A673 (cell line): ENCODE measurements at regions not wholly inside any gene's neighbourhood (a gene's known extent, or its start where the extent isn't known, plus 50 kb on each side); places are given as distances from the start of the nearest gene placed in this dataset.

Source experiments
- BruUV-seq: library from RNA; stranded (reverse); fragments of 400-500 nt; replicated peaks from 2 replicates; lab custom pipeline; 2021; lab: Mats Ljungman, UMichigan
- CTCF ChIA-PET: fragments of 300-600 bp; sonication (Branson Sonifier 250); formaldehyde crosslinking; loops from one replicate; lab custom pipeline; 2022; ENCODE audit warnings: antibody characterized with exemption; lab: Charles Lee
- POLR2A ChIA-PET: fragments of 300-600 bp; sonication (Branson Sonifier 250); formaldehyde crosslinking; loops from one replicate; lab custom pipeline; 2022; ENCODE audit warnings: antibody characterized with exemption; ENCODE audit not compliant: low non-redundant PET; lab: Charles Lee
- DNase-seq: peaks from one replicate; pipeline ENCODE4 v3.0.0-alpha.2; 2015; ENCODE audit warnings: low spot score
- H3K27ac ChIP-seq: fragments of 200-600 bp; sonication (generic); 2 replicates; pipeline ENCODE4 v1.5.1; 2016; ENCODE audit warnings: mixed run types, low read depth, mild to moderate bottlenecking, mixed read lengths, antibody characterized with exemption, low read length; ENCODE audit not compliant: poor library complexity, severe bottlenecking
- H3K27me3 ChIP-seq: fragments of 200-600 bp; sonication (generic); replicated peaks from 2 replicates; pipeline ENCODE4 v1.6.1; 2017; ENCODE audit warnings: mixed run types, low read depth, mild to moderate bottlenecking, mixed read lengths, antibody characterized with exemption, low read length; ENCODE audit not compliant: insufficient read depth, poor library complexity
- H3K36me3 ChIP-seq: fragments of 200-600 bp; sonication (generic); 2 replicates; pipeline ENCODE4 v1.6.1; 2016; ENCODE audit warnings: mixed run types, mild to moderate bottlenecking, mixed read lengths, antibody characterized with exemption, low read length; ENCODE audit not compliant: insufficient read depth, poor library complexity, severe bottlenecking
- H3K4me1 ChIP-seq: fragments of 200-600 bp; sonication (generic); 2 replicates; pipeline ENCODE4 v1.6.1; 2017; ENCODE audit warnings: mixed run types, mild to moderate bottlenecking, mixed read lengths, antibody characterized with exemption, low read length; ENCODE audit not compliant: insufficient read depth, poor library complexity, severe bottlenecking
- H3K4me3 ChIP-seq: fragments of 200-600 bp; sonication (generic); 2 replicates; pipeline ENCODE4 v1.5.1; 2016; ENCODE audit warnings: low read depth, mixed run types, mild to moderate bottlenecking, mixed read lengths, low read length; ENCODE audit not compliant: poor library complexity, severe bottlenecking
- H3K9me3 ChIP-seq: fragments of 200-600 bp; sonication (generic); 2 replicates; pipeline ENCODE4 v1.6.1; 2016; ENCODE audit warnings: mixed run types, low read depth, mild to moderate bottlenecking, mixed read lengths, antibody characterized with exemption, low read length; ENCODE audit not compliant: poor library complexity, severe bottlenecking
- CTCF ChIP-seq: fragments of 300-800, 200-600 bp; sonication (generic); conservative IDR thresholded peaks from 2 replicates; pipeline ENCODE4 v1.5.1; 2017; ENCODE audit warnings: low read depth, mild to moderate bottlenecking, antibody characterized with exemption, low read length, moderate library complexity, mixed read lengths
- EZH2 ChIP-seq: fragments of 200-600 bp; sonication (generic); IDR thresholded peaks from 2 replicates; pipeline ENCODE4 v1.6.1; 2017; ENCODE audit warnings: borderline replicate concordance, low read depth, mild to moderate bottlenecking, mixed read lengths, antibody characterized with exemption, low read length; ENCODE audit not compliant: poor library complexity, severe bottlenecking
- intact Hi-C: fragments of 100-400 bp; cut with micrococcal nuclease; formaldehyde crosslinking; loops from one replicate; pipeline ENCODE4 v1.10.0; 2022; ENCODE audit not compliant: unreplicated experiment

- Histone ChIP-seq H3K27ac (no peak overlapping the region), H3K4me1 (no peaks in the 10 kb centered on the region), H3K9me3 (no peaks in the 10 kb centered on the region), H3K27me3 (no peaks in the 10 kb centered on the region), H3K36me3 (no peaks in the 10 kb centered on the region), H3K4me3 (no peak overlapping the region)
- TF ChIP-seq CTCF, result no peak
- TF ChIP-seq EZH2, result no peak
- DNase-seq, result no peak
- no TSS peak for BruUV-seq
- POLR2A ChIA-PET, result interaction anchor here (0.6 kb wide), 1 partner anchor 1838 kb away, joined by 3 read pairs; no protein-coding TSS in a partner anchor
- intact Hi-C loops, result no loop called here
- CTCF ChIA-PET, result no interaction called here
Measured at GRCh38 chr2:47666332-47666731, 95.5 kb upstream of the KCNK12 start.

GRCh38 chr2:47664817-47665216 is 94.0 kb upstream of the KCNK12 start:
- Histone ChIP-seq H3K27ac (no peak overlapping the region), H3K36me3 (no peaks in the 10 kb centered on the region), H3K4me3 (no peak overlapping the region), H3K27me3 (no peaks in the 10 kb centered on the region), H3K9me3 (no peaks in the 10 kb centered on the region), H3K4me1 (no peaks in the 10 kb centered on the region)
- TF ChIP-seq CTCF, result no peak
- no peak for TF ChIP-seq EZH2
- CTCF ChIA-PET, result no interaction called here
- peak; percentile 7 for DNase-seq
- POLR2A ChIA-PET, result no interaction called here
- intact Hi-C loops, result no loop called here
- no TSS peak for BruUV-seq

GRCh38 chr2:47662552-47662951 is 91.8 kb upstream of the KCNK12 start:
- Histone ChIP-seq H3K27ac (no peak overlapping the region), H3K27me3 (no peaks in the 10 kb centered on the region), H3K9me3 (no peaks in the 10 kb centered on the region), H3K36me3 (no peaks in the 10 kb centered on the region), H3K4me1 (no peaks in the 10 kb centered on the region), H3K4me3 (no peak overlapping the region)
- intact Hi-C loops, result no loop called here
- DNase-seq, result no peak
- ChIA-PET CTCF (no interaction called here), POLR2A (no interaction called here)
- no TSS peak for BruUV-seq
- TF ChIP-seq CTCF (no peak), EZH2 (no peak)
